A673 (cell line): ENCODE measurements at regions not wholly inside any gene's neighbourhood (a gene's known extent, or its start where the extent isn't known, plus 50 kb on each side); places are given as distances from the start of the nearest gene placed in this dataset.

ENCODE experiments used
- BruUV-seq: library from RNA; stranded (reverse); fragments of 400-500 nt; replicated peaks from 2 replicates; lab custom pipeline; 2021; lab: Mats Ljungman, UMichigan
- CTCF ChIA-PET: fragments of 300-600 bp; sonication (Branson Sonifier 250); formaldehyde crosslinking; loops from one replicate; lab custom pipeline; 2022; ENCODE audit warnings: antibody characterized with exemption; lab: Charles Lee
- POLR2A ChIA-PET: fragments of 300-600 bp; sonication (Branson Sonifier 250); formaldehyde crosslinking; loops from one replicate; lab custom pipeline; 2022; ENCODE audit warnings: antibody characterized with exemption; ENCODE audit not compliant: low non-redundant PET; lab: Charles Lee
- DNase-seq: peaks from one replicate; pipeline ENCODE4 v3.0.0-alpha.2; 2015; ENCODE audit warnings: low spot score
- H3K27ac ChIP-seq: fragments of 200-600 bp; sonication (generic); 2 replicates; pipeline ENCODE4 v1.5.1; 2016; ENCODE audit warnings: mixed run types, low read depth, mild to moderate bottlenecking, mixed read lengths, antibody characterized with exemption, low read length; ENCODE audit not compliant: poor library complexity, severe bottlenecking
- H3K27me3 ChIP-seq: fragments of 200-600 bp; sonication (generic); replicated peaks from 2 replicates; pipeline ENCODE4 v1.6.1; 2017; ENCODE audit warnings: mixed run types, low read depth, mild to moderate bottlenecking, mixed read lengths, antibody characterized with exemption, low read length; ENCODE audit not compliant: insufficient read depth, poor library complexity
- H3K36me3 ChIP-seq: fragments of 200-600 bp; sonication (generic); 2 replicates; pipeline ENCODE4 v1.6.1; 2016; ENCODE audit warnings: mixed run types, mild to moderate bottlenecking, mixed read lengths, antibody characterized with exemption, low read length; ENCODE audit not compliant: insufficient read depth, poor library complexity, severe bottlenecking
- H3K4me1 ChIP-seq: fragments of 200-600 bp; sonication (generic); 2 replicates; pipeline ENCODE4 v1.6.1; 2017; ENCODE audit warnings: mixed run types, mild to moderate bottlenecking, mixed read lengths, antibody characterized with exemption, low read length; ENCODE audit not compliant: insufficient read depth, poor library complexity, severe bottlenecking
- H3K4me3 ChIP-seq: fragments of 200-600 bp; sonication (generic); 2 replicates; pipeline ENCODE4 v1.5.1; 2016; ENCODE audit warnings: low read depth, mixed run types, mild to moderate bottlenecking, mixed read lengths, low read length; ENCODE audit not compliant: poor library complexity, severe bottlenecking
- H3K9me3 ChIP-seq: fragments of 200-600 bp; sonication (generic); 2 replicates; pipeline ENCODE4 v1.6.1; 2016; ENCODE audit warnings: mixed run types, low read depth, mild to moderate bottlenecking, mixed read lengths, antibody characterized with exemption, low read length; ENCODE audit not compliant: poor library complexity, severe bottlenecking
- CTCF ChIP-seq: fragments of 300-800, 200-600 bp; sonication (generic); conservative IDR thresholded peaks from 2 replicates; pipeline ENCODE4 v1.5.1; 2017; ENCODE audit warnings: low read depth, mild to moderate bottlenecking, antibody characterized with exemption, low read length, moderate library complexity, mixed read lengths
- EZH2 ChIP-seq: fragments of 200-600 bp; sonication (generic); IDR thresholded peaks from 2 replicates; pipeline ENCODE4 v1.6.1; 2017; ENCODE audit warnings: borderline replicate concordance, low read depth, mild to moderate bottlenecking, mixed read lengths, antibody characterized with exemption, low read length; ENCODE audit not compliant: poor library complexity, severe bottlenecking
- intact Hi-C: fragments of 100-400 bp; cut with micrococcal nuclease; formaldehyde crosslinking; loops from one replicate; pipeline ENCODE4 v1.10.0; 2022; ENCODE audit not compliant: unreplicated experiment

DNA sequence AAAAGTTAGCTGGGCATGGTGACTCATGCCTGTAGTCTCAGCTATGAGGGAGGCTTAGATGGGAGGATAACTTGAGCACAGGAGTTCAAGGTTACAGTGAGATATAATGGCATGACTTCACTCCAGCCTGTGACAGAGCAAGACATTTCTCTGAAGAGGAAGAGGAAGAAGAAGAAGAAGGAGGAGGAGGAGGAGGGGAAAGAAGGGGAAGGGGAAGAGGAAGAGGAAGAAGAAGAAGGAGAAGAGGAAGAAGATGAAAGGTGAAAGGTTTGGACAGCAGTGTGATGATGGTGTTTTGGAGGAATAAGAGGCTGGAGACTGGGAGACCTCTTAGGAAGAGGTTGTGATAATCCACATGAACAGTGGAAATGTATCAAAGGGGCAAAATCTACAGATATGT, 410.7 kb upstream of the JAG1 start:
- CTCF ChIA-PET, result no interaction called here
- intact Hi-C loops, result no loop called here

GRCh38 chr20:11086970-11087369, 413.2 kb upstream of the JAG1 start:
- H3K4me1 ChIP-seq, result peaks cover 2% of the 10 kb centered on the region
- H3K27me3 ChIP-seq, result peaks cover 37% of the 10 kb centered on the region
- no TSS peak for BruUV-seq
- ChIA-PET POLR2A (no interaction called here), CTCF (no interaction called here)
- H3K4me3 ChIP-seq, result no peak overlapping the region
- intact Hi-C loops, result no loop called here
- H3K36me3 ChIP-seq, result no peaks in the 10 kb centered on the region
- no peak overlapping the region for H3K27ac ChIP-seq
- H3K9me3 ChIP-seq, result no peaks in the 10 kb centered on the region
- no peak for DNase-seq
- TF ChIP-seq EZH2 (no peak), CTCF (no peak)

More for the DNA sequence above, 410.7 kb upstream of the JAG1 start:
- POLR2A ChIA-PET, result no interaction called here
- BruUV-seq, result no TSS peak
- no peak for DNase-seq
- Histone ChIP-seq H3K27me3 (peaks cover 24% of the 10 kb centered on the region), H3K9me3 (no peaks in the 10 kb centered on the region), H3K27ac (no peak overlapping the region), H3K4me1 (no peaks in the 10 kb centered on the region), H3K36me3 (no peaks in the 10 kb centered on the region), H3K4me3 (no peak overlapping the region)
- TF ChIP-seq CTCF (no peak), EZH2 (no peak)

DNA sequence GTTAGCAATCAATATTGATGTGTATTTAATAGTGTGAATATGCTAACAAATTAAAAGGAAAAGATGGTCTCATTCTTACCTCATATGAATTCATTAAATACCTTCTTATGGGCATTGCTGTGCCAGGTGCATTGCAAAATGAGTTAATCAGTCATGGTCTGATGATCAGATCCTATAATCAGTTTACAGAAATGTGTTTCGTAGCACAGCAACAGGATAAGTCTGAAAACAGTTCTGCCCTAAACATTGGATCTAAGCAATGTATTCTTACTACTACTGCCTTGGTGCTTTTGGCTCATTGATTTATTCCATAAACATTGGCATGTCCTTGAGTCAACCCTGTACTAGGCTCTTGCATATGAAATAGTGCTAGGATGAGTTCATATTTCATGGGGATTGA, 417.0 kb upstream of the JAG1 start:
- intact Hi-C loops, result no loop called here
- Histone ChIP-seq H3K27ac (no peak overlapping the region), H3K4me1 (peaks cover 11% of the 10 kb centered on the region), H3K36me3 (no peaks in the 10 kb centered on the region), H3K9me3 (no peaks in the 10 kb centered on the region), H3K4me3 (no peak overlapping the region), H3K27me3 (peaks cover 47% of the 10 kb centered on the region)
- no peak for DNase-seq
- ChIA-PET POLR2A (no interaction called here), CTCF (no interaction called here)
- no TSS peak for BruUV-seq
- TF ChIP-seq EZH2 (no peak), CTCF (no peak)
